Activated T-helper 2 cell treated with anti-CD3 and anti-CD28 coated beads, Interferon-gamma antibody, Interleukin-2, Interleukin-4, amounts not matched to agents 10 μg/mL and 5 μg/mL and 100 μg/mL, durations not matched to agents 14 hours and 24 hours and 36 hours (primary cell): ENCODE measurements at regions not wholly inside any gene's neighbourhood (a gene's known extent, or its start where the extent isn't known, plus 50 kb on each side); places are given as distances from the start of the nearest gene placed in this dataset.

Source experiments
- DNase-seq: peaks from one replicate; pipeline ENCODE4 v3.0.0; 2021; ENCODE audit warnings: low spot score
- H3K27ac Mint-ChIP-seq: one replicate; pipeline ENCODE4 v1.8.0; 2021; ENCODE audit warnings: mixed read lengths
- H3K27me3 Mint-ChIP-seq: one replicate; pipeline ENCODE4 v1.8.0; 2021; ENCODE audit warnings: low read depth, mixed read lengths
- H3K36me3 Mint-ChIP-seq: one replicate; pipeline ENCODE4 v1.8.0; 2021; ENCODE audit warnings: low read depth, mixed read lengths
- H3K4me1 Mint-ChIP-seq: one replicate; pipeline ENCODE4 v1.8.0; 2021; ENCODE audit warnings: low read depth, mixed read lengths
- H3K4me3 Mint-ChIP-seq: one replicate; pipeline ENCODE4 v1.8.0; 2021; ENCODE audit warnings: low read depth, mild to moderate bottlenecking, moderate library complexity, mixed read lengths
- H3K9me3 Mint-ChIP-seq: one replicate; pipeline ENCODE4 v1.8.0; 2021; ENCODE audit warnings: mixed read lengths
- intact Hi-C: fragments of 100-400 bp; cut with micrococcal nuclease; formaldehyde crosslinking; loops from one replicate; pipeline ENCODE4 v1.15.1; 2023

DNA sequence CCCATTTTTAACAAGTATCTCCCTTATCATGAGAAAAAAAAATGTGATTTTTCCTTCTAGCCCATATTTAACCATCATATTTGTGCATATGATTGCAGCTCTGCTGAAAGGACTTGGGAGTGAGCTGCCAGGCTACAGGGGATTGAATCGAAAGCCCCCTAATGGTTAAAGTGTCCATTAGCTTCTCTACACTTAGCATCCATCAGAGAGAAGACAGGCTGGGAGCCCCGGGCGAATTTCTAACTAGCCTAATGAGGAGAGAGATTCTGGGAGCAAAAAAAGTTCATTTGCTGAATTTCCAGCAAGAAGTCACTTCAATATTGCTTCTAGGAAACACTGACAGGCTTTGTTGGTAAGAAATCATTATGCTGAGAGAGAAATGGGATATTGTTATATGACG is 848.8 kb downstream of the TDRD15 start:
- peaks cover 22% of the 10 kb centered on the region for H3K9me3 Mint-ChIP-seq
- H3K27ac Mint-ChIP-seq, result no peak overlapping the region
- no peak for DNase-seq
- no peaks in the 10 kb centered on the region for H3K4me1 Mint-ChIP-seq
- no peaks in the 10 kb centered on the region for H3K36me3 Mint-ChIP-seq
- no peaks in the 10 kb centered on the region for H3K27me3 Mint-ChIP-seq
- intact Hi-C loops, result no loop called here
- no peak overlapping the region for H3K4me3 Mint-ChIP-seq

DNA sequence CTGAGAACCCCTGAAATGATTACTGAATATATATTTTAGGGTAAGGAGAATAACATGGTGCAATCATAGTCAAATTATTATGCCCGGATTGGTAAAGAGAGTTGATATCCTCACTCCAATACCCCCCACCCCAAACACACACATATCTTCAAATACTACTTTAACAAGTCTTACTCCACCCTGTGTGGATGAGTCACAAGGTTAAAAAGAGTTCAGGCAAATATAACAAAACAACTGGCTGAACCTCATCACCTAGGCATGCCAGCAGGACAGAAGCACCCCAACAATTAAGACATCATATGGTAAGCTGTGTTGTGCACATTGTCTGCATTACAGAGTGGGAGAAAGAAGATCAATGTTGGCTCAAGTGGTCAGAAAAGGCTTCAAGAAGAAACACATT is 857.4 kb downstream of the TDRD15 start:
- intact Hi-C loops, result no loop called here
- no peaks in the 10 kb centered on the region for H3K36me3 Mint-ChIP-seq
- no peaks in the 10 kb centered on the region for H3K4me1 Mint-ChIP-seq
- DNase-seq, result no peak
- no peak overlapping the region for H3K27ac Mint-ChIP-seq
- H3K4me3 Mint-ChIP-seq, result no peak overlapping the region
- peaks cover 42% of the 10 kb centered on the region for H3K9me3 Mint-ChIP-seq
- no peaks in the 10 kb centered on the region for H3K27me3 Mint-ChIP-seq

- Mint-ChIP-seq H3K27me3 (no peaks in the 10 kb centered on the region), H3K27ac (no peak overlapping the region), H3K4me3 (no peak overlapping the region), H3K4me1 (no peaks in the 10 kb centered on the region), H3K36me3 (no peaks in the 10 kb centered on the region), H3K9me3 (peaks cover 60% of the 10 kb centered on the region)
- DNase-seq, result no peak
- intact Hi-C loops, result no loop called here
Measured at GRCh38 chr2:21993002-21993401, 869.2 kb downstream of the TDRD15 start.

DNA sequence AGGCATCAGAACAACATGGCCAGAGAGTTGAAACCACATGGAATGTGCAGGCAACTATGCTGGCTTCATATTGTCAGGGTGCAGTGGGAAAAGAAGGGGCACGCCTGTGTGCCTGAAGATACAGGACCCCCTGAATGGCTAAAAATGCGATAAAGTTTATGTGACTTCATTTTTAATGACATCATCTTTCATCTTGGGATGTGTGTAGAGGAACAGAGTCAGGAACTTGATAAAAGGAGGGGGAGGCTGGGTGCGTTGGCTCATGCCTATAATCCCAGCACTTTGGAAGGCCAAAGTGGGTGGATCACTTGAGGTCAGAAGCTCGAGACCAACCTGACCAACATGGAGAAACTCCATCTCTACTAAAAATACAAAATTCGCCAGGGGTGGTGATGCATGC is 872.6 kb downstream of the TDRD15 start:
- Mint-ChIP-seq H3K4me1 (no peaks in the 10 kb centered on the region), H3K36me3 (no peaks in the 10 kb centered on the region), H3K9me3 (peaks cover 53% of the 10 kb centered on the region), H3K27me3 (no peaks in the 10 kb centered on the region), H3K27ac (no peak overlapping the region), H3K4me3 (no peak overlapping the region)
- no peak for DNase-seq
- intact Hi-C loops, result no loop called here

DNA sequence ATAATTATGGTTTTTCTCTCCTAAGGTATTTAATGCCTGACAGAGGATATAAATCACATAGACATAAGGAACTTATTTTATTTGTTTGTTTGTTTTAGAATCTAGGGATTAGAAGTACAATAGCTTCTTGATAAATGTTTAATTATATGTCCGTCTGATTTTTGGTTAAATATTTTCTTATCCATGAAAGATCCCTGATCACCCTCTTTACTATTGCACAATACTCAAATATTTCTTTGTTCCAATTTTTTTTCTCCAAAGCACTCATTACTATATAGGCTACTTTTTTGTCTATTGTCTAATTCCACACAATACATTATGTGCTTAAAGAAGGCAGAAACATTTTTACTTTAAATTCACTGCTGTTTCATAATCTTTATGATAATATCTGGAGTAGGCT is 875.8 kb downstream of the TDRD15 start:
- intact Hi-C loops, result no loop called here
- H3K27ac Mint-ChIP-seq, result no peak overlapping the region
- H3K4me3 Mint-ChIP-seq, result no peak overlapping the region
- no peaks in the 10 kb centered on the region for H3K4me1 Mint-ChIP-seq
- H3K27me3 Mint-ChIP-seq, result no peaks in the 10 kb centered on the region
- DNase-seq, result no peak
- peaks cover 43% of the 10 kb centered on the region for H3K9me3 Mint-ChIP-seq
- H3K36me3 Mint-ChIP-seq, result no peaks in the 10 kb centered on the region

- no peak for DNase-seq
- no peaks in the 10 kb centered on the region for H3K27me3 Mint-ChIP-seq
- intact Hi-C loops, result no loop called here
- H3K27ac Mint-ChIP-seq, result no peak overlapping the region
- peaks cover 39% of the 10 kb centered on the region for H3K9me3 Mint-ChIP-seq
- H3K4me1 Mint-ChIP-seq, result no peaks in the 10 kb centered on the region
- no peak overlapping the region for H3K4me3 Mint-ChIP-seq
- no peaks in the 10 kb centered on the region for H3K36me3 Mint-ChIP-seq
Measured at GRCh38 chr2:22002066-22002465, 878.3 kb downstream of the TDRD15 start.

GRCh38 chr2:22003270-22003669 is 879.5 kb downstream of the TDRD15 start:
- DNase-seq, result no peak

DNA sequence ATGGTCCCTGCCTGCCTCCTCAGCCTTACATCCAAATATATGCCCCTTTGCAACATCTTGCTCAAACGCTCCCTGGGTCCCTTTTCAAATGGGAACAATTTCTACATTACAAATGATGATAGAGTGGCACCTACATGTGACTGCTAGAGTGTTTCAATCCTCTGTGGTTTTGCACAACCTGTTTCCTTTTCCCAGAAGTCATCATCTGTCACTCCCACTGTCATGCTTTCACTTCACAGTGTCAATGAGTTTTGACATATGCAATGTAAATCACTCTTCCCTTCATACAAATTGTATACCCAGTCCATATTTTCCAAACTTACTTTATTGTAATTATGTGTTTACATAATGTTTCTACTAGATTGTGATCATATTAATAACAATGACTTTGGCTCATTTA is 887.3 kb downstream of the TDRD15 start:
- no peak overlapping the region for H3K27ac Mint-ChIP-seq
- H3K4me1 Mint-ChIP-seq, result no peaks in the 10 kb centered on the region
- DNase-seq, result no peak
- H3K9me3 Mint-ChIP-seq, result peaks cover 42% of the 10 kb centered on the region
- intact Hi-C loops, result no loop called here
- no peaks in the 10 kb centered on the region for H3K27me3 Mint-ChIP-seq
- H3K4me3 Mint-ChIP-seq, result no peak overlapping the region
- no peaks in the 10 kb centered on the region for H3K36me3 Mint-ChIP-seq

More at GRCh38 chr2:22003270-22003669, 879.5 kb downstream of the TDRD15 start:
- H3K36me3 Mint-ChIP-seq, result no peaks in the 10 kb centered on the region
- H3K27ac Mint-ChIP-seq, result no peak overlapping the region
- no peaks in the 10 kb centered on the region for H3K27me3 Mint-ChIP-seq
- no peaks in the 10 kb centered on the region for H3K4me1 Mint-ChIP-seq
- intact Hi-C loops, result no loop called here
- H3K4me3 Mint-ChIP-seq, result no peak overlapping the region
- H3K9me3 Mint-ChIP-seq, result peaks cover 41% of the 10 kb centered on the region

DNA sequence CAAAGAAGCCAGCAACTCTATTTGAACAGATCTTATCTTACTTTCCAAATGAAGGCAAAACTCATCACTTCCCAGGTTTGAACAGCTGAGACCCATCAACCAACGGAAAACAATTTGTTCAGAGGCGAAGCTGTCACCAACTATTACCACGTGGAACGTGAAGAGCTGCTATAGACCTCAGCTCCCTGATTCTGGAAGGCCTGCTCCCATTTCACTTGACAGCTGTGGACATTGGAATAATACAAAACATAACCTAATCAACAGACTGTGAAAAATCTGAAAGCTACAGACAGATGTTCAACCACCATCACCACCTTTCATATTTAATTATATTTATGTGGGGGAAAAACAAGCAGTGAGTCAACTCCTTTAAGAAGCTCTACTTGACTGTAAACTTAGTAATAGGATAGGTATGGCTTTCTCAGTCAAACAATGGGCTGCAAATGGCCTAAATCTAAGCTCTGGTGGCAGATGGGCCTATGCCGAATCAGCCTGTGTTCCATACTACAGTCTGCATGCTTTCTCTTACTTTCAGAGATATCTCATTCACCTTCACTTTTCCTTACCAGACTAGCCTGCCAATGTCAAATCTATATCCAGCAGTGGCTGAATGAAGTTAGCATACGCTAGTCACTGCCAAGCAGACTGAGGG is 896.4 kb downstream of the TDRD15 start:
- Mint-ChIP-seq H3K4me3 (no peak overlapping the region), H3K27ac (no peak overlapping the region), H3K36me3 (no peaks in the 10 kb centered on the region), H3K4me1 (no peaks in the 10 kb centered on the region), H3K27me3 (no peaks in the 10 kb centered on the region), H3K9me3 (peaks cover 22% of the 10 kb centered on the region)
- intact Hi-C loops, result no loop called here
- no peak for DNase-seq

DNA sequence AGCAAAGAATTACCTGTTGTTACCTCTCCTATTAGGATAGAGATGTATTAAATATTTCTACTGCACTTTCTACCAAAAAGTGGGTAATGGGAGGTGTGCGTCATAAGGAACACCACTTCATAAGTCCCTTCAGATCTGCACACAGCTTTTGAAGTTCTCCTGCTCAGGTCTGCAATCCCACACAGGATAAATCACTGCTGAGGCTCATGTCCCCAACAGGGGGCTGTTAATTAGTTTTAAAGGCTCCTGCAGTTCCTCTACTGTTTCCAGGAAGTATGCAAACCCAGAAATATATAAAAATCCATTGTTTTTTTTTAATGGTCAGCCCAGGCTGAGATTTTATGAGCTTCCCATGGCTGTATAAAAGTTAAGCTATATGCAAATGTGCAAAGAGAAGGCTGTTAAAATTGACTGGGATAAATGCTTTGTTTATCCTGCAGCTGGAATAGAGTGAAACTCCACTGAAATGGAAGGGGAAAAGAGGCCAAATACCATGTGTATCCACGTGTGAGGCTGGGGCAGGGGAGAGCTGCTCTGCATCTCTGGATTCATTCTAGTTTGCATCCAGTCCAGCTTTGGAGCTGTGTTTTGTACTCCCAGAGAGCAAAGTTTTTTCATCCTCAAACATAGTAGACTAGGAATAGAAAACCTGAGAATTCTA is 903.7 kb downstream of the TDRD15 start:
- no peaks in the 10 kb centered on the region for H3K36me3 Mint-ChIP-seq
- no peaks in the 10 kb centered on the region for H3K27me3 Mint-ChIP-seq
- intact Hi-C loops, result no loop called here
- H3K27ac Mint-ChIP-seq, result no peak overlapping the region
- DNase-seq, result no peak
- no peak overlapping the region for H3K4me3 Mint-ChIP-seq
- H3K9me3 Mint-ChIP-seq, result peaks cover 11% of the 10 kb centered on the region
- H3K4me1 Mint-ChIP-seq, result no peaks in the 10 kb centered on the region

- H3K27ac Mint-ChIP-seq, result no peak overlapping the region
- H3K9me3 Mint-ChIP-seq, result peaks cover 19% of the 10 kb centered on the region
- no peaks in the 10 kb centered on the region for H3K27me3 Mint-ChIP-seq
- DNase-seq, result no peak
- intact Hi-C loops, result no loop called here
- no peak overlapping the region for H3K4me3 Mint-ChIP-seq
- no peaks in the 10 kb centered on the region for H3K36me3 Mint-ChIP-seq
- no peaks in the 10 kb centered on the region for H3K4me1 Mint-ChIP-seq
Measured at GRCh38 chr2:22035361-22035830, 911.6 kb downstream of the TDRD15 start.

GRCh38 chr2:22037274-22037673 is 913.5 kb downstream of the TDRD15 start:
- Mint-ChIP-seq H3K4me3 (no peak overlapping the region), H3K36me3 (no peaks in the 10 kb centered on the region), H3K9me3 (peaks cover 15% of the 10 kb centered on the region), H3K27me3 (no peaks in the 10 kb centered on the region), H3K27ac (no peak overlapping the region), H3K4me1 (no peaks in the 10 kb centered on the region)
- DNase-seq, result no peak
- intact Hi-C loops, result no loop called here

DNA sequence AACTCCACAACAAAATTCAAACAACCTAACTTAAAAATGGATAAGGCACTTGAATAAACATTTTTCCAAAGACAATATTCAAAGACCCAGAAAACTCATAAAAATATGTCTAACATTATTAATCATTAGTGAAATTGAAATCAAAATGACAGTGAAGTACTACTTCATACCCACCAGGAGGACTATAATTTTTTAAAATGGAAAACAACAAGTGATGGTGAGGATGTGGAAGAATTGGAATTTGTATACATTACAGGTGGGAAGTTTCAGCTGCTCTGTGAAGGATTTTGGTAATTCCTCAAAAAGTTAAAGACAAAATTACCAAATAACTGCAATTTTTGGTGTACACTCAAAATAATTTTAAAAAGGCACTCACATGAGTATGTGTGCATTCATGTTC is 920.0 kb downstream of the TDRD15 start:
- intact Hi-C loops, result no loop called here
- no peaks in the 10 kb centered on the region for H3K36me3 Mint-ChIP-seq
- no peak for DNase-seq

More for the DNA sequence above, 920.0 kb downstream of the TDRD15 start:
- peaks cover 26% of the 10 kb centered on the region for H3K9me3 Mint-ChIP-seq
- no peak overlapping the region for H3K4me3 Mint-ChIP-seq
- H3K27ac Mint-ChIP-seq, result no peak overlapping the region
- H3K4me1 Mint-ChIP-seq, result no peaks in the 10 kb centered on the region
- H3K27me3 Mint-ChIP-seq, result no peaks in the 10 kb centered on the region
